H1 (cell line): ENCODE measurements at regions not wholly inside any gene's neighbourhood (a gene's known extent, or its start where the extent isn't known, plus 50 kb on each side); places are given as distances from the start of the nearest gene placed in this dataset.

Source experiments
- CTCF ChIA-PET: fragments of 300-600 bp; sonication (Branson Sonifier 250); formaldehyde crosslinking; loops from one replicate; lab custom pipeline; 2021; ENCODE audit not compliant: partially characterized antibody; lab: Charles Lee
- POLR2A ChIA-PET: fragments of 300-600 bp; sonication (Branson Sonifier 250); formaldehyde crosslinking; loops from one replicate; lab custom pipeline; 2021; ENCODE audit warnings: inconsistent platforms; ENCODE audit not compliant: partially characterized antibody; lab: Charles Lee
- DNase-seq, 2 experiments: peaks; one replicate each; pipeline versions ENCODE4 v3.0.0 to v3.0.0-alpha.2; 2010 to 2022; ENCODE audit warnings: low spot score in 2 of 2, low read depth in 1 of 2, mixed read lengths in 1 of 2
- FAIRE-seq: peaks from 2 replicates; lab custom pipeline; 2011; peaks lifted over from hg19 to GRCh38; lab: Jason Lieb, UNC
- H2AFZ ChIP-seq: 2 replicates; pipeline ENCODE4 v1.8.1; 2012; ENCODE audit warnings: low read length, inconsistent platforms
- H2AK5ac ChIP-seq: 2 replicates; pipeline ENCODE4 v1.6.1; 2013; ENCODE audit warnings: low read depth, low read length
- H2BK120ac ChIP-seq: replicated peaks from 2 replicates; pipeline ENCODE3; 2013; ENCODE audit warnings: low read depth, low read length, inconsistent platforms
- H2BK12ac ChIP-seq: 2 replicates; pipeline ENCODE4 v1.6.1; 2013; ENCODE audit warnings: low read depth, low read length
- H2BK15ac ChIP-seq: 2 replicates; pipeline ENCODE4 v1.6.1; 2013; ENCODE audit warnings: low read length
- H2BK20ac ChIP-seq: 2 replicates; pipeline ENCODE4 v1.6.1; 2013; ENCODE audit warnings: low read length
- H2BK5ac ChIP-seq: 2 replicates; pipeline ENCODE4 v1.6.1; 2013; ENCODE audit warnings: low read depth, low read length
- H3K14ac ChIP-seq: 2 replicates; pipeline ENCODE4 v1.6.1; 2013; ENCODE audit warnings: inconsistent platforms; ENCODE audit not compliant: insufficient read length
- H3K18ac ChIP-seq: 2 replicates; pipeline ENCODE4 v1.6.1; 2013; ENCODE audit warnings: low read length; ENCODE audit errors: extremely low read depth
- H3K23ac ChIP-seq: 2 replicates; pipeline ENCODE4 v1.6.1; 2013; ENCODE audit warnings: inconsistent platforms; ENCODE audit not compliant: insufficient read length
- H3K23me2 ChIP-seq: 2 replicates; pipeline ENCODE4 v1.6.1; 2013; ENCODE audit warnings: low read depth, low read length
- H3K27ac ChIP-seq: 2 replicates; pipeline ENCODE4 v1.6.1; 2011; ENCODE audit warnings: low read depth, low read length, inconsistent platforms
- H3K27me3 ChIP-seq, 4 experiments: replicated peaks in 1 of 4; 1 replicate in 1 of 4; 2 replicates in 3 of 4; pipeline versions ENCODE4 v1.6.1 to v1.8.1; 2011 to 2013; ENCODE audit warnings: low read length in 3 of 4, mild to moderate bottlenecking in 3 of 4, inconsistent platforms in 2 of 4, mixed read lengths in 2 of 4, moderate library complexity in 1 of 4; ENCODE audit not compliant: control insufficient read depth in 3 of 4, insufficient read depth in 3 of 4; ENCODE audit errors: extremely low read depth in 1 of 4
- H3K36me3 ChIP-seq, 4 experiments: 2 replicates each; pipeline versions ENCODE4 v1.6.1 to v1.8.1; 2011 to 2013; ENCODE audit warnings: mild to moderate bottlenecking in 4 of 4, low read length in 3 of 4, moderate library complexity in 2 of 4, control low read depth in 1 of 4, inconsistent platforms in 1 of 4; ENCODE audit not compliant: insufficient read depth in 4 of 4, control insufficient read depth in 2 of 4
- H3K4ac ChIP-seq: replicated peaks from 2 replicates; pipeline ENCODE3; 2013; ENCODE audit warnings: low read length, low read depth, mixed read lengths, inconsistent platforms; ENCODE audit not compliant: insufficient read length
- H3K4me1 ChIP-seq, 4 experiments: replicated peaks in 1 of 4; 1 replicate in 1 of 4; 2 replicates in 3 of 4; pipeline versions ENCODE4 v1.6.1 to v1.8.1; 2011 to 2013; ENCODE audit warnings: low read length in 3 of 4, inconsistent platforms in 2 of 4, mixed read lengths in 1 of 4; ENCODE audit not compliant: insufficient read depth in 4 of 4, control insufficient read depth in 3 of 4
- H3K4me2 ChIP-seq, 2 experiments: 2 replicates each; pipeline versions ENCODE4 v1.6.1 to v1.8.1; 2011 to 2013; ENCODE audit warnings: low read depth in 2 of 2, low read length in 2 of 2, control low read depth in 1 of 2, inconsistent platforms in 1 of 2, mild to moderate bottlenecking in 1 of 2; ENCODE audit not compliant: insufficient read depth in 1 of 2
- H3K4me3 ChIP-seq, 4 experiments: fragments of 200-600, 300-600 bp in 1 of 4; sonication (generic), shearing (Covaris generic), sonication (Bioruptor Twin) in 1 of 4; 2 replicates each; pipeline versions ENCODE4 v1.5.1 to v1.8.1; 2011 to 2016; ENCODE audit warnings: low read length in 4 of 4, low read depth in 3 of 4, control low read depth in 2 of 4, inconsistent platforms in 2 of 4, mild to moderate bottlenecking in 2 of 4, mixed read lengths in 1 of 4, moderate library complexity in 1 of 4; ENCODE audit not compliant: insufficient read depth in 2 of 4; ENCODE audit errors: extremely low read depth in 1 of 4
- H3K56ac ChIP-seq: replicated peaks from 2 replicates; pipeline ENCODE3; 2013; ENCODE audit warnings: low read depth, mild to moderate bottlenecking, mixed read lengths, low read length, inconsistent platforms; ENCODE audit not compliant: insufficient read length
- H3K79me1 ChIP-seq: 2 replicates; pipeline ENCODE4 v1.6.1; 2013; ENCODE audit warnings: low read depth, low read length, control low read depth
- H3K79me2 ChIP-seq, 2 experiments: 2 replicates each; pipeline versions ENCODE4 v1.6.1 to v1.8.1; 2012 to 2013; ENCODE audit warnings: low read length in 2 of 2, mild to moderate bottlenecking in 2 of 2, inconsistent platforms in 1 of 2; ENCODE audit not compliant: insufficient read depth in 2 of 2, control insufficient read depth in 1 of 2
- H3K9ac ChIP-seq, 4 experiments: replicated peaks in 1 of 4; 1 replicate in 1 of 4; 2 replicates in 3 of 4; pipeline versions ENCODE4 v1.6.1 to v1.8.1; 2011 to 2013; ENCODE audit warnings: low read depth in 3 of 4, low read length in 3 of 4, control low read depth in 2 of 4, mild to moderate bottlenecking in 2 of 4, moderate library complexity in 2 of 4, inconsistent platforms in 1 of 4; ENCODE audit errors: extremely low read depth in 1 of 4
- H3K9me3 ChIP-seq, 2 experiments: 2 replicates each; pipeline versions ENCODE4 v1.6.1 to v1.8.1; 2012 to 2013; ENCODE audit warnings: mild to moderate bottlenecking in 2 of 2, moderate library complexity in 2 of 2, control low read depth in 1 of 2, inconsistent platforms in 1 of 2, low read depth in 1 of 2, low read length in 1 of 2, mixed read lengths in 1 of 2; ENCODE audit not compliant: insufficient read depth in 2 of 2
- H4K20me1 ChIP-seq, 2 experiments: replicated peaks in 1 of 2; 2 replicates each; pipeline versions ENCODE3 to v1.8.1; 2011 to 2013; ENCODE audit warnings: inconsistent platforms in 2 of 2, low read length in 2 of 2, mild to moderate bottlenecking in 1 of 2; ENCODE audit not compliant: insufficient read depth in 2 of 2, control insufficient read depth in 1 of 2
- H4K5ac ChIP-seq: 2 replicates; pipeline ENCODE4 v1.6.1; 2013; ENCODE audit warnings: low read length, low read depth, mixed read lengths, inconsistent platforms; ENCODE audit not compliant: insufficient read length
- H4K8ac ChIP-seq: 2 replicates; pipeline ENCODE4 v1.8.0; 2013; ENCODE audit warnings: mild to moderate bottlenecking, moderate library complexity, low read length, inconsistent platforms; ENCODE audit not compliant: insufficient read depth; ENCODE audit errors: extremely low read depth
- H4K91ac ChIP-seq: replicated peaks from 2 replicates; pipeline ENCODE3; 2013; ENCODE audit warnings: low read length, mixed read lengths, inconsistent platforms; ENCODE audit not compliant: insufficient read length
- ATF3 ChIP-seq: IDR thresholded peaks from 2 replicates; pipeline ENCODE4 v1.6.1; 2011; ENCODE audit warnings: low read depth, mild to moderate bottlenecking, low read length; ENCODE audit not compliant: insufficient read depth
- GABPA ChIP-seq: IDR thresholded peaks from 2 replicates; pipeline ENCODE4 v1.6.1; 2011; ENCODE audit warnings: mild to moderate bottlenecking, low read length, moderate library complexity, borderline replicate concordance; ENCODE audit not compliant: insufficient read depth
- JUND ChIP-seq: IDR thresholded peaks from 2 replicates; pipeline ENCODE4 v1.6.1; 2011; ENCODE audit warnings: mild to moderate bottlenecking, improper control_type of control experiment, low read length
- NANOG ChIP-seq: IDR thresholded peaks from 2 replicates; pipeline ENCODE4 v1.6.1; 2011; ENCODE audit warnings: low read length, low read depth, mild to moderate bottlenecking, inconsistent platforms; ENCODE audit not compliant: insufficient read depth, poor library complexity, severe bottlenecking
- WGBS, 2 experiments: shearing (Covaris generic) in 1 of 2; methylation state at CpG; one replicate each; pipeline versions ENCODE4 v1.1.6 to v1.1.7; 2013 to 2015; ENCODE audit warnings: low lambda C conversion rate in 2 of 2, mixed read lengths in 2 of 2, inconsistent platforms in 1 of 2, low coverage in 1 of 2, missing lambda C conversion rate in 1 of 2; ENCODE audit not compliant: insufficient replicate concordance in 2 of 2, insufficient coverage in 1 of 2, insufficient read length in 1 of 2; ENCODE audit errors: extremely low coverage in 1 of 2, missing lambda C conversion rate in 1 of 2; 5-methylcytosine and 5-hydroxymethylcytosine counted together

GRCh38 chr2:204154863-204155262 is 218.3 kb downstream of the ICOS start:
- Histone ChIP-seq H2AK5ac (no peak overlapping the region), H4K91ac (no peak overlapping the region), H3K4me3 (no peak overlapping the region), H3K14ac (no peak overlapping the region), H2BK12ac (no peak overlapping the region), H3K9me3 (0 out of 4 replicates have a peak, but pooled peaks cover 0 to 8% of the 10 kb centered on the region in 2 experiments), H3K36me3 (no peaks in the 10 kb centered on the region; a peak in 1 of 8 replicates), H3K4ac (no peak overlapping the region), H3K27ac (no peak overlapping the region), H2BK15ac (no peak overlapping the region), H3K23me2 (no peaks in the 10 kb centered on the region), H4K8ac (no peak overlapping the region), H3K23ac (no peak overlapping the region), H3K9ac (no peak overlapping the region), H2BK5ac (no peak overlapping the region), H3K79me2 (no peaks in the 10 kb centered on the region), H3K56ac (no peak overlapping the region), H4K5ac (no peak overlapping the region), H4K20me1 (no peaks in the 10 kb centered on the region), H3K4me1 (peaks cover 0 to 4% (median 0%) of the 10 kb centered on the region in 4 experiments; a peak in 1 of 7 replicates), H3K27me3 (no peaks in the 10 kb centered on the region), H2BK20ac (no peak overlapping the region), H3K4me2 (no peak overlapping the region), H2BK120ac (no peak overlapping the region), H2AFZ (no peak overlapping the region), H3K18ac (no peak overlapping the region), H3K79me1 (no peaks in the 10 kb centered on the region)
- WGBS, 2 experiments = 90% methylated on average over 3 of the region's 3 CpGs; no CpG with 5 or more reads in 1 of the 2 experiments
- POLR2A ChIA-PET = no interaction called here
- FAIRE-seq (no peak), DNase-seq (no peak)
- CTCF ChIA-PET = interaction anchor here (7.7 kb wide), 1 partner anchor 24 kb away, joined by 55 read pairs; no protein-coding TSS in a partner anchor
- TF ChIP-seq JUND (no peak), GABPA (no peak), ATF3 (no peak), NANOG (no peak)
